HCT116 (cell line): ENCODE measurements at regions not wholly inside any gene's neighbourhood (a gene's known extent, or its start where the extent isn't known, plus 50 kb on each side); places are given as distances from the start of the nearest gene placed in this dataset.

Experiments used
- ATAC-seq: fragments of 200-7000 bp; cut with Tn5 transposase; 2 replicates; pipeline ENCODE4 v1.9.1; 2020; ENCODE audit warnings: mild to moderate bottlenecking, moderate library complexity
- BruUV-seq: library from RNA; stranded (reverse); fragments of 400-500 nt; replicated peaks from 2 replicates; lab custom pipeline; 2021; lab: Mats Ljungman, UMichigan
- CTCF ChIA-PET: fragments of 300-600 bp; sonication (Branson Sonifier 250); formaldehyde crosslinking; loops from one replicate; lab custom pipeline; 2021; ENCODE audit warnings: antibody characterized with exemption; lab: Charles Lee
- POLR2A ChIA-PET: fragments of 300-600, 350-600 bp; sonication (Branson Sonifier 250); formaldehyde crosslinking; loops from one replicate; lab custom pipeline; 2021; ENCODE audit warnings: antibody characterized with exemption; lab: Charles Lee
- RAD21 ChIA-PET, 2 experiments: fragments of 300-600 bp; sonication (Branson Sonifier 250); formaldehyde crosslinking; loops; one replicate each; lab custom pipeline; 2023; ENCODE audit warnings: low total read pairs in 2 of 2; ENCODE audit not compliant: uncharacterized antibody in 2 of 2, unreplicated experiment in 2 of 2, low non-redundant PET in 1 of 2; lab: Charles Lee
- DNase-seq: peaks from one replicate; pipeline ENCODE4 v3.0.0-alpha.2; 2010; ENCODE audit warnings: low read depth, low spot score
- H2AFZ ChIP-seq: fragments of 200-600 bp; shearing (Covaris generic), sonication (generic); 2 replicates; pipeline ENCODE4 v1.6.1; 2017; ENCODE audit warnings: low read depth, mixed run types, mixed read lengths, antibody characterized with exemption, low read length; ENCODE audit not compliant: poor library complexity, severe bottlenecking
- H3K27ac ChIP-seq: 2 replicates; pipeline ENCODE4 v1.5.1; 2012; ENCODE audit warnings: low read depth, low read length
- H3K27me3 ChIP-seq: fragments of 200-600 bp; sonication (generic); 2 replicates; pipeline ENCODE4 v1.6.1; 2016; ENCODE audit warnings: mixed run types, low read length, mixed read lengths; ENCODE audit not compliant: insufficient read depth
- H3K36me3 ChIP-seq, 2 experiments: fragments of 200-500 bp in 1 of 2; fragments of 200-600 bp in 1 of 2; sonication (Bioruptor generic) in 1 of 2; sonication (generic) in 1 of 2; 2 replicates each; pipeline versions ENCODE4 v1.5.1 to v1.6.1; 2014 to 2016; ENCODE audit warnings: low read length in 2 of 2, inconsistent platforms in 1 of 2, mixed read lengths in 1 of 2, mixed run types in 1 of 2; ENCODE audit not compliant: insufficient read depth in 2 of 2, control insufficient read depth in 1 of 2
- H3K4me1 ChIP-seq, 2 experiments: fragments of 200-600 bp in 1 of 2; sonication (generic) in 1 of 2; 2 replicates each; pipeline versions ENCODE4 v1.5.1 to v1.6.1; 2012 to 2017; ENCODE audit warnings: low read length in 2 of 2, inconsistent platforms in 1 of 2, mild to moderate bottlenecking in 1 of 2, mixed read lengths in 1 of 2, mixed run types in 1 of 2, moderate library complexity in 1 of 2; ENCODE audit not compliant: insufficient read depth in 2 of 2, control insufficient read depth in 1 of 2
- H3K4me2 ChIP-seq: fragments of 200-600 bp; sonication (generic); 2 replicates; pipeline ENCODE4 v1.6.1; 2017; ENCODE audit warnings: mixed run types, low read length, mixed read lengths
- H3K4me3 ChIP-seq, 2 experiments: fragments of 200-600 bp in 1 of 2; sonication (generic) in 1 of 2; replicated peaks in 1 of 2; 2 replicates each; pipeline ENCODE4 v1.5.1; 2011 to 2016; ENCODE audit warnings: low read length in 2 of 2, control low read depth in 1 of 2, low read depth in 1 of 2, mild to moderate bottlenecking in 1 of 2, mixed read lengths in 1 of 2, mixed run types in 1 of 2
- H3K79me2 ChIP-seq: fragments of 200-600 bp; sonication (generic); 2 replicates; pipeline ENCODE4 v1.6.1; 2017; ENCODE audit warnings: mild to moderate bottlenecking, mixed run types, low read length, moderate library complexity, mixed read lengths; ENCODE audit not compliant: insufficient read depth
- H3K9ac ChIP-seq: fragments of 200-600 bp; sonication (generic); 2 replicates; pipeline ENCODE4 v1.6.1; 2016; ENCODE audit warnings: low read length, mixed read lengths
- H3K9me2 ChIP-seq: fragments of 200-600 bp; sonication (generic), shearing (Covaris generic); 2 replicates; pipeline ENCODE4 v1.6.1; 2017; ENCODE audit warnings: mixed run types, mild to moderate bottlenecking, moderate library complexity; ENCODE audit not compliant: insufficient read depth
- H3K9me3 ChIP-seq, 2 experiments: fragments of 200-500 bp in 1 of 2; fragments of 200-600 bp in 1 of 2; sonication (Bioruptor generic) in 1 of 2; sonication (generic) in 1 of 2; 2 replicates each; pipeline ENCODE4 v1.6.1; 2014 to 2017; ENCODE audit warnings: low read length in 2 of 2, mixed read lengths in 2 of 2, inconsistent platforms in 1 of 2, low read depth in 1 of 2, mild to moderate bottlenecking in 1 of 2, mixed run types in 1 of 2, moderate library complexity in 1 of 2; ENCODE audit not compliant: control insufficient read depth in 1 of 2, insufficient read depth in 1 of 2
- H4K20me1 ChIP-seq: fragments of 200-600 bp; sonication (generic), shearing (Covaris generic); 2 replicates; pipeline ENCODE4 v1.6.1; 2017; ENCODE audit warnings: mixed run types, mild to moderate bottlenecking, moderate library complexity; ENCODE audit not compliant: insufficient read depth
- EZH2phosphoT487 ChIP-seq: fragments of 200-600 bp; IDR thresholded peaks from 2 replicates; pipeline ENCODE4 v1.6.1; 2018; ENCODE audit warnings: antibody characterized with exemption, borderline replicate concordance
- FOSL1 ChIP-seq: IDR thresholded peaks from 2 replicates; pipeline ENCODE4 v1.6.1; 2012; ENCODE audit warnings: low read depth
- POLR2AphosphoS5 ChIP-seq: IDR thresholded peaks from 2 replicates; pipeline ENCODE4 v1.6.1; 2011; ENCODE audit warnings: mild to moderate bottlenecking, low read depth, low read length, moderate library complexity
- RAD21 ChIP-seq: IDR thresholded peaks from 2 replicates; pipeline ENCODE4 v1.6.1; 2012; ENCODE audit warnings: low read depth, mild to moderate bottlenecking
- SP1 ChIP-seq: IDR thresholded peaks from 2 replicates; pipeline ENCODE4 v1.6.1; 2012; ENCODE audit warnings: low read depth
- SRF ChIP-seq: IDR thresholded peaks from 2 replicates; pipeline ENCODE4 v1.6.1; 2012; ENCODE audit warnings: low read depth
- TCF7L2 ChIP-seq: IDR thresholded peaks from 2 replicates; pipeline ENCODE4 v1.7.0; 2011; ENCODE audit warnings: borderline replicate concordance, inconsistent platforms; ENCODE audit not compliant: insufficient read depth, insufficient read length; ENCODE audit errors: extremely low read depth
- ZNF274 ChIP-seq: fragments of 200-500 bp; sonication (Bioruptor generic); IDR thresholded peaks from 2 replicates; pipeline ENCODE4 v1.6.1; 2014; ENCODE audit warnings: mild to moderate bottlenecking, low read depth, low read length, inconsistent platforms
- intact Hi-C: fragments of 100-400 bp; cut with micrococcal nuclease; formaldehyde crosslinking; loops from 2 replicates; pipeline ENCODE4 v1.10.0; 2022

- Histone ChIP-seq H3K4me3 (peak overlapping the region; percentile 59 to 61), H3K79me2 (no peaks in the 10 kb centered on the region), H3K4me2 (peak overlapping the region; percentile 88), H3K9me3 (no peaks in the 10 kb centered on the region), H2AFZ (peak overlapping the region; percentile 72), H3K4me1 (peaks cover 0 to 18% of the 10 kb centered on the region in 2 experiments; a peak in 2 of 4 replicates), H3K27me3 (no peaks in the 10 kb centered on the region), H3K9me2 (no peaks in the 10 kb centered on the region), H3K27ac (no peak overlapping the region), H3K36me3 (no peaks in the 10 kb centered on the region), H4K20me1 (no peaks in the 10 kb centered on the region), H3K9ac (peak overlapping the region; percentile 55)
- ATAC-seq (peak; percentile 42), DNase-seq (no peak)
- ChIA-PET POLR2A (no interaction called here), RAD21 (no interaction called here), CTCF (no interaction called here)
- intact Hi-C loops = no loop called here
- no TSS peak for BruUV-seq
- TF ChIP-seq ZNF274 = no peak
- TF ChIP-seq EZH2phosphoT487 = no peak
- no peak for TF ChIP-seq SP1
- TF ChIP-seq SRF = no peak
- no peak for TF ChIP-seq TCF7L2
- no peak for TF ChIP-seq POLR2AphosphoS5
- TF ChIP-seq FOSL1 = no peak
- no peak for TF ChIP-seq RAD21
Observed at GRCh38 chr4:112818594-112818965, 181.6 kb downstream of the LARP7 start.

- Histone ChIP-seq H3K4me2 (no peak overlapping the region), H3K79me2 (no peaks in the 10 kb centered on the region), H4K20me1 (no peaks in the 10 kb centered on the region), H3K27me3 (no peaks in the 10 kb centered on the region), H3K4me1 (peaks cover 0 to 14% of the 10 kb centered on the region in 2 experiments; a peak in 2 of 4 replicates), H3K9me2 (no peaks in the 10 kb centered on the region), H3K27ac (no peak overlapping the region), H2AFZ (no peak overlapping the region), H3K9me3 (no peaks in the 10 kb centered on the region), H3K4me3 (no peak overlapping the region), H3K36me3 (no peaks in the 10 kb centered on the region), H3K9ac (no peak overlapping the region)
- DNase-seq = no peak
- intact Hi-C loops = no loop called here
- RAD21 ChIA-PET = no interaction called here
- no peak for ATAC-seq
- BruUV-seq = no TSS peak
- POLR2A ChIA-PET = no interaction called here
- CTCF ChIA-PET = no interaction called here
- no peak for TF ChIP-seq SRF
- no peak for TF ChIP-seq RAD21
Observed at GRCh38 chr4:112819729-112820128, 182.8 kb downstream of the LARP7 start.
